GM18907 (cell line): ENCODE measurements at regions not wholly inside any gene's neighbourhood (a gene's known extent, or its start where the extent isn't known, plus 50 kb on each side); places are given as distances from the start of the nearest gene placed in this dataset.

Experiments used
- ATAC-seq: cut with Tn5 transposase; IDR thresholded peaks from one replicate; pipeline ENCODE4 v1.9.1; 2021; ENCODE audit warnings: mild to moderate bottlenecking, moderate library complexity; ENCODE audit not compliant: unreplicated experiment

GRCh38 chr2:224213396-224213795 lies 174.3 kb upstream of the SERPINE2 start:
- no peak for ATAC-seq

GRCh38 chr2:224211791-224212190 lies 172.7 kb upstream of the SERPINE2 start:
- ATAC-seq = no peak

- no peak for ATAC-seq
Observed at GRCh38 chr2:224211181-224211480, 172.0 kb upstream of the SERPINE2 start.

GRCh38 chr2:224210286-224211180 lies 171.4 kb upstream of the SERPINE2 start:
- ATAC-seq = no peak

GRCh38 chr2:224209555-224210285 lies 170.6 kb upstream of the SERPINE2 start:
- no peak for ATAC-seq

GRCh38 chr2:224208443-224208842 lies 169.4 kb upstream of the SERPINE2 start:
- ATAC-seq = no peak

- ATAC-seq = no peak
Observed at GRCh38 chr2:224208007-224208406, 168.9 kb upstream of the SERPINE2 start.

GRCh38 chr2:224206816-224207215 lies 167.7 kb upstream of the SERPINE2 start:
- no peak for ATAC-seq

GRCh38 chr2:224202281-224202865 lies 163.3 kb upstream of the SERPINE2 start:
- no peak for ATAC-seq

GRCh38 chr2:224198436-224198835 lies 159.3 kb upstream of the SERPINE2 start:
- ATAC-seq = no peak

GRCh38 chr2:224196810-224197209 lies 157.7 kb upstream of the SERPINE2 start:
- ATAC-seq = no peak

GRCh38 chr2:224195925-224196571 lies 157.0 kb upstream of the SERPINE2 start:
- no peak for ATAC-seq

- no peak for ATAC-seq
Observed at GRCh38 chr2:224194161-224194560, 155.1 kb upstream of the SERPINE2 start.

GRCh38 chr2:224191465-224191864 lies 152.4 kb upstream of the SERPINE2 start:
- no peak for ATAC-seq

- ATAC-seq = no peak
Observed at GRCh38 chr2:224190936-224191270, 151.8 kb upstream of the SERPINE2 start.

GRCh38 chr2:224190234-224190935 lies 151.3 kb upstream of the SERPINE2 start:
- ATAC-seq = no peak

- ATAC-seq = no peak
Observed at GRCh38 chr2:224187220-224187619, 148.1 kb upstream of the SERPINE2 start.

- no peak for ATAC-seq
Observed at GRCh38 chr2:224185023-224185601, 146.0 kb upstream of the SERPINE2 start.

GRCh38 chr2:224183086-224183485 lies 144.0 kb upstream of the SERPINE2 start:
- ATAC-seq = no peak

- ATAC-seq = no peak
Observed at GRCh38 chr2:224182498-224182897, 143.4 kb upstream of the SERPINE2 start.
